H1 (cell line): ENCODE measurements at regions not wholly inside any gene's neighbourhood (a gene's known extent, or its start where the extent isn't known, plus 50 kb on each side); places are given as distances from the start of the nearest gene placed in this dataset.

Experiments used
- CTCF ChIA-PET: fragments of 300-600 bp; sonication (Branson Sonifier 250); formaldehyde crosslinking; loops from one replicate; lab custom pipeline; 2021; ENCODE audit not compliant: partially characterized antibody; lab: Charles Lee
- POLR2A ChIA-PET: fragments of 300-600 bp; sonication (Branson Sonifier 250); formaldehyde crosslinking; loops from one replicate; lab custom pipeline; 2021; ENCODE audit warnings: inconsistent platforms; ENCODE audit not compliant: partially characterized antibody; lab: Charles Lee
- DNase-seq, 2 experiments: peaks; one replicate each; pipeline versions ENCODE4 v3.0.0 to v3.0.0-alpha.2; 2010 to 2022; ENCODE audit warnings: low spot score in 2 of 2, low read depth in 1 of 2, mixed read lengths in 1 of 2
- FAIRE-seq: peaks from 2 replicates; lab custom pipeline; 2011; peaks lifted over from hg19 to GRCh38; lab: Jason Lieb, UNC
- H2AFZ ChIP-seq: 2 replicates; pipeline ENCODE4 v1.8.1; 2012; ENCODE audit warnings: low read length, inconsistent platforms
- H2AK5ac ChIP-seq: 2 replicates; pipeline ENCODE4 v1.6.1; 2013; ENCODE audit warnings: low read depth, low read length
- H2BK120ac ChIP-seq: replicated peaks from 2 replicates; pipeline ENCODE3; 2013; ENCODE audit warnings: low read depth, low read length, inconsistent platforms
- H2BK12ac ChIP-seq: 2 replicates; pipeline ENCODE4 v1.6.1; 2013; ENCODE audit warnings: low read depth, low read length
- H2BK15ac ChIP-seq: 2 replicates; pipeline ENCODE4 v1.6.1; 2013; ENCODE audit warnings: low read length
- H2BK20ac ChIP-seq: 2 replicates; pipeline ENCODE4 v1.6.1; 2013; ENCODE audit warnings: low read length
- H2BK5ac ChIP-seq: 2 replicates; pipeline ENCODE4 v1.6.1; 2013; ENCODE audit warnings: low read depth, low read length
- H3K14ac ChIP-seq: 2 replicates; pipeline ENCODE4 v1.6.1; 2013; ENCODE audit warnings: inconsistent platforms; ENCODE audit not compliant: insufficient read length
- H3K18ac ChIP-seq: 2 replicates; pipeline ENCODE4 v1.6.1; 2013; ENCODE audit warnings: low read length; ENCODE audit errors: extremely low read depth
- H3K23ac ChIP-seq: 2 replicates; pipeline ENCODE4 v1.6.1; 2013; ENCODE audit warnings: inconsistent platforms; ENCODE audit not compliant: insufficient read length
- H3K23me2 ChIP-seq: 2 replicates; pipeline ENCODE4 v1.6.1; 2013; ENCODE audit warnings: low read depth, low read length
- H3K27ac ChIP-seq: 2 replicates; pipeline ENCODE4 v1.6.1; 2011; ENCODE audit warnings: low read depth, low read length, inconsistent platforms
- H3K27me3 ChIP-seq, 4 experiments: replicated peaks in 1 of 4; 1 replicate in 1 of 4; 2 replicates in 3 of 4; pipeline versions ENCODE4 v1.6.1 to v1.8.1; 2011 to 2013; ENCODE audit warnings: low read length in 3 of 4, mild to moderate bottlenecking in 3 of 4, inconsistent platforms in 2 of 4, mixed read lengths in 2 of 4, moderate library complexity in 1 of 4; ENCODE audit not compliant: control insufficient read depth in 3 of 4, insufficient read depth in 3 of 4; ENCODE audit errors: extremely low read depth in 1 of 4
- H3K36me3 ChIP-seq, 4 experiments: 2 replicates each; pipeline versions ENCODE4 v1.6.1 to v1.8.1; 2011 to 2013; ENCODE audit warnings: mild to moderate bottlenecking in 4 of 4, low read length in 3 of 4, moderate library complexity in 2 of 4, control low read depth in 1 of 4, inconsistent platforms in 1 of 4; ENCODE audit not compliant: insufficient read depth in 4 of 4, control insufficient read depth in 2 of 4
- H3K4ac ChIP-seq: replicated peaks from 2 replicates; pipeline ENCODE3; 2013; ENCODE audit warnings: low read length, low read depth, mixed read lengths, inconsistent platforms; ENCODE audit not compliant: insufficient read length
- H3K4me1 ChIP-seq, 4 experiments: replicated peaks in 1 of 4; 1 replicate in 1 of 4; 2 replicates in 3 of 4; pipeline versions ENCODE4 v1.6.1 to v1.8.1; 2011 to 2013; ENCODE audit warnings: low read length in 3 of 4, inconsistent platforms in 2 of 4, mixed read lengths in 1 of 4; ENCODE audit not compliant: insufficient read depth in 4 of 4, control insufficient read depth in 3 of 4
- H3K4me2 ChIP-seq, 2 experiments: 2 replicates each; pipeline versions ENCODE4 v1.6.1 to v1.8.1; 2011 to 2013; ENCODE audit warnings: low read depth in 2 of 2, low read length in 2 of 2, control low read depth in 1 of 2, inconsistent platforms in 1 of 2, mild to moderate bottlenecking in 1 of 2; ENCODE audit not compliant: insufficient read depth in 1 of 2
- H3K4me3 ChIP-seq, 4 experiments: fragments of 200-600, 300-600 bp in 1 of 4; sonication (generic), shearing (Covaris generic), sonication (Bioruptor Twin) in 1 of 4; 2 replicates each; pipeline versions ENCODE4 v1.5.1 to v1.8.1; 2011 to 2016; ENCODE audit warnings: low read length in 4 of 4, low read depth in 3 of 4, control low read depth in 2 of 4, inconsistent platforms in 2 of 4, mild to moderate bottlenecking in 2 of 4, mixed read lengths in 1 of 4, moderate library complexity in 1 of 4; ENCODE audit not compliant: insufficient read depth in 2 of 4; ENCODE audit errors: extremely low read depth in 1 of 4
- H3K56ac ChIP-seq: replicated peaks from 2 replicates; pipeline ENCODE3; 2013; ENCODE audit warnings: low read depth, mild to moderate bottlenecking, mixed read lengths, low read length, inconsistent platforms; ENCODE audit not compliant: insufficient read length
- H3K79me1 ChIP-seq: 2 replicates; pipeline ENCODE4 v1.6.1; 2013; ENCODE audit warnings: low read depth, low read length, control low read depth
- H3K79me2 ChIP-seq, 2 experiments: 2 replicates each; pipeline versions ENCODE4 v1.6.1 to v1.8.1; 2012 to 2013; ENCODE audit warnings: low read length in 2 of 2, mild to moderate bottlenecking in 2 of 2, inconsistent platforms in 1 of 2; ENCODE audit not compliant: insufficient read depth in 2 of 2, control insufficient read depth in 1 of 2
- H3K9ac ChIP-seq, 4 experiments: replicated peaks in 1 of 4; 1 replicate in 1 of 4; 2 replicates in 3 of 4; pipeline versions ENCODE4 v1.6.1 to v1.8.1; 2011 to 2013; ENCODE audit warnings: low read depth in 3 of 4, low read length in 3 of 4, control low read depth in 2 of 4, mild to moderate bottlenecking in 2 of 4, moderate library complexity in 2 of 4, inconsistent platforms in 1 of 4; ENCODE audit errors: extremely low read depth in 1 of 4
- H3K9me3 ChIP-seq, 2 experiments: 2 replicates each; pipeline versions ENCODE4 v1.6.1 to v1.8.1; 2012 to 2013; ENCODE audit warnings: mild to moderate bottlenecking in 2 of 2, moderate library complexity in 2 of 2, control low read depth in 1 of 2, inconsistent platforms in 1 of 2, low read depth in 1 of 2, low read length in 1 of 2, mixed read lengths in 1 of 2; ENCODE audit not compliant: insufficient read depth in 2 of 2
- H4K20me1 ChIP-seq, 2 experiments: replicated peaks in 1 of 2; 2 replicates each; pipeline versions ENCODE3 to v1.8.1; 2011 to 2013; ENCODE audit warnings: inconsistent platforms in 2 of 2, low read length in 2 of 2, mild to moderate bottlenecking in 1 of 2; ENCODE audit not compliant: insufficient read depth in 2 of 2, control insufficient read depth in 1 of 2
- H4K5ac ChIP-seq: 2 replicates; pipeline ENCODE4 v1.6.1; 2013; ENCODE audit warnings: low read length, low read depth, mixed read lengths, inconsistent platforms; ENCODE audit not compliant: insufficient read length
- H4K8ac ChIP-seq: 2 replicates; pipeline ENCODE4 v1.8.0; 2013; ENCODE audit warnings: mild to moderate bottlenecking, moderate library complexity, low read length, inconsistent platforms; ENCODE audit not compliant: insufficient read depth; ENCODE audit errors: extremely low read depth
- H4K91ac ChIP-seq: replicated peaks from 2 replicates; pipeline ENCODE3; 2013; ENCODE audit warnings: low read length, mixed read lengths, inconsistent platforms; ENCODE audit not compliant: insufficient read length
- ASH2L ChIP-seq: fragments of 200-600, 300-600 bp; sonication (generic); IDR thresholded peaks from one replicate; pipeline ENCODE4 v1.7.1; 2017; ENCODE audit warnings: low read length
- CTCF ChIP-seq, 3 experiments: IDR thresholded peaks; 1 replicate in 2 of 3; 2 replicates in 1 of 3; pipeline versions ENCODE4 v1.5.1 to v1.6.1; 2011; ENCODE audit warnings: low read length in 3 of 3, mild to moderate bottlenecking in 3 of 3, inconsistent platforms in 2 of 3, low read depth in 1 of 3, moderate library complexity in 1 of 3; ENCODE audit not compliant: insufficient read depth in 1 of 3; ENCODE audit errors: control extremely low read depth in 1 of 3
- E2F6 ChIP-seq: IDR thresholded peaks from 2 replicates; pipeline ENCODE4 v1.6.1; 2012; ENCODE audit warnings: inconsistent platforms
- POLR2A ChIP-seq, 2 experiments: IDR thresholded peaks; 1 replicate in 1 of 2; 2 replicates in 1 of 2; pipeline ENCODE4 v1.6.1; 2011; ENCODE audit warnings: low read depth in 2 of 2, low read length in 2 of 2, mild to moderate bottlenecking in 2 of 2; ENCODE audit errors: control extremely low read depth in 1 of 2
- SIRT6 ChIP-seq: IDR thresholded peaks from one replicate; pipeline ENCODE4 v1.7.1; 2012; ENCODE audit warnings: low read length, inconsistent platforms
- TAF7 ChIP-seq: optimal IDR thresholded peaks from 2 replicates; pipeline ENCODE3; 2011; ENCODE audit warnings: low read depth, mild to moderate bottlenecking, inconsistent platforms, low read length, moderate library complexity, borderline replicate concordance
- ZNF274 ChIP-seq: IDR thresholded peaks from 2 replicates; pipeline ENCODE4 v1.7.0; 2012; ENCODE audit warnings: low read length, borderline replicate concordance; ENCODE audit errors: extremely low read depth
- WGBS, 2 experiments: shearing (Covaris generic) in 1 of 2; methylation state at CpG; one replicate each; pipeline versions ENCODE4 v1.1.6 to v1.1.7; 2013 to 2015; ENCODE audit warnings: low lambda C conversion rate in 2 of 2, mixed read lengths in 2 of 2, inconsistent platforms in 1 of 2, low coverage in 1 of 2, missing lambda C conversion rate in 1 of 2; ENCODE audit not compliant: insufficient replicate concordance in 2 of 2, insufficient coverage in 1 of 2, insufficient read length in 1 of 2; ENCODE audit errors: extremely low coverage in 1 of 2, missing lambda C conversion rate in 1 of 2; 5-methylcytosine and 5-hydroxymethylcytosine counted together

GRCh38 chr2:67600946-67601345, 203.8 kb downstream of the ETAA1 start:
- Histone ChIP-seq H2BK5ac (no peak overlapping the region), H4K91ac (no peak overlapping the region), H2BK12ac (no peak overlapping the region), H2AK5ac (no peak overlapping the region), H3K9me3 (no peaks in the 10 kb centered on the region), H3K23ac (no peak overlapping the region), H3K4me3 (no peak overlapping the region), H3K9ac (no peak overlapping the region), H3K18ac (no peak overlapping the region), H3K36me3 (no peaks in the 10 kb centered on the region), H4K5ac (no peak overlapping the region), H2BK120ac (no peak overlapping the region), H3K27me3 (no peaks in the 10 kb centered on the region), H2AFZ (no peak overlapping the region), H3K56ac (no peak overlapping the region), H3K23me2 (no peaks in the 10 kb centered on the region), H3K14ac (no peak overlapping the region), H4K8ac (no peak overlapping the region), H3K79me2 (no peaks in the 10 kb centered on the region), H3K79me1 (no peaks in the 10 kb centered on the region), H4K20me1 (no peaks in the 10 kb centered on the region), H3K4me2 (no peak overlapping the region), H2BK20ac (no peak overlapping the region), H3K4ac (no peak overlapping the region), H3K27ac (no peak overlapping the region), H3K4me1 (no peaks in the 10 kb centered on the region), H2BK15ac (no peak overlapping the region)
- ChIA-PET POLR2A (no interaction called here), CTCF (interaction anchor here (0.5 to 1.4 kb wide), 2 partner anchors 24 to 134 kb away, joined by 3 to 4 read pairs; no protein-coding TSS in a partner anchor)
- DNase-seq: no peak
- 83% methylated on average over 1 of the region's 1 CpG; no CpG with 5 or more reads in 1 of the 2 experiments for WGBS, 2 experiments
- no peak for FAIRE-seq
- TF ChIP-seq SIRT6 (no peak), TAF7 (no peak), ZNF274 (no peak), E2F6 (no peak), POLR2A (IDR thresholded peaks at IDR 0.05; ENCODE audit: control extremely low read depth in 1 of 2, low read depth in 2 of 2, low read length in 2 of 2) (no peak), ASH2L (no peak), CTCF (IDR thresholded peaks at IDR 0.05; ENCODE audit: control extremely low read depth in 1 of 3, insufficient read depth in 1 of 3, low read depth in 1 of 3, low read length in 3 of 3) (no peak)
